RKO (cell line): ENCODE measurements at regions not wholly inside any gene's neighbourhood (a gene's known extent, or its start where the extent isn't known, plus 50 kb on each side); places are given as distances from the start of the nearest gene placed in this dataset.

Source experiments
- DNase-seq: peaks from one replicate; pipeline ENCODE4 v3.0.0-alpha.2; 2016; ENCODE audit warnings: low spot score

DNA sequence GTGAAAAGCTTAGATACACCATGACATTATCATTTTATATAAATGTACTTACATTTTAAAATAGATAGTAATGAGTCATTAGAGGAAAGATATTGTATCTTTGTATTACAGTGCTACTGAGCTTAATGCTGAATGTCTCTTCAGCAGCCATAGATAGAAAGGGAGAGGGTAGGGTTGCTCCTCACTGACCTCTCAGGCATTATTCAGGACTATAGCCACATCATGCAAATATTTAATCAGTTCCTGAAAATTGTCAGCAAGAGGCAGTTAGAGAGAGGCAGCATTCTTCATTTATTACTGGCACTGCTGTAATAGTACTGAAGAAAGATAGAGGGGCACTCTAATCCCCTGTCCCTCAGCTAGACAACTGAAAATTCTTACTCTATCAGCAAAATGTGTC lies 242.0 kb upstream of the TANK start:
- no peak for DNase-seq

DNA sequence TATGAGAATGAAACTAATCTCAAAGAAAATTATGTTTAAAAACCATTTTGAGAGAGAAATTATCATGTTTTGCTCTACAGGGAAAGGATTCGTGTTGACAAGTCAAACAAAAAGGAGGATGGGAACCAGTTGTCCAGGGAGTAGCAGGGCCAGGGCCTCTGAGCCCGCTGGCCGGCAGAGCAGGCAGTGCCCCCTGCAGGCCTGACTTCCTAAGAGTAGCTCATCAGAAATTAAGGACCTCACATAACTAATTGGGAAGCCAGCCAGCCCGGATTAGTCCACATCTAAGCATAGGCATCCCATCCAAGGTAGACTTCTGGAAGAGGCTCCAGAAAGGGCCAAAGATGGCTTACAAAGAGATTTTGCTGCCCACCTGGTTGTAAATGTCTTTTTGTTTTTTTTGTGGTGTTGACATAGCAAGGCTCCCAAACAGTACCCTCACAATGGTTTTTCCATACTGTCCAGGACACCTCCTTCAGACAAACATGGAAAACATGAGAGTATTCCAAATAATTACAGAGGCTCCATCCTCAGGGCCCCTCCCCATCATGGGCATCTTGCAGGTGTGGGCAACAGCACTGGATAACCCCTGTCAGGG lies 241.2 kb upstream of the TANK start:
- peak; percentile 14 for DNase-seq

DNA sequence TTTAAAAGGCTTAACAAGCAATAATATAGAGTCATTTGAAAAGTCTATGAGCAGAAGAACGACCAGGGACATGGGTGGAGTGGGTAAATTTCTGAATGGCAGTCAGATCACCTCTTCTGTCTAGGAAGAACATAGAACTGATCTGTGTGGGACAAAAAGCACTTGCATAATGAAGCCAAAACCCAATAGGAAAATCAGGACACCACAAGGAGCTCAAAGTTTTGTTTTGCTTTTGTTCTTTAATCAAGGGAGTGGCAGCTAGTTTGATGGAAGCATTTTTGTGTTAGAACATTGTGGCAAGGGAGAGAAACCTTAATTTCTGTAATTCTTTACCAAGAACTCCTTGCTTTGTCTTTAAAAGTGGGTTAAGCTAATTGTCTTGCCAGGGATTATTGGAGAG lies 240.2 kb upstream of the TANK start:
- no peak for DNase-seq

DNA sequence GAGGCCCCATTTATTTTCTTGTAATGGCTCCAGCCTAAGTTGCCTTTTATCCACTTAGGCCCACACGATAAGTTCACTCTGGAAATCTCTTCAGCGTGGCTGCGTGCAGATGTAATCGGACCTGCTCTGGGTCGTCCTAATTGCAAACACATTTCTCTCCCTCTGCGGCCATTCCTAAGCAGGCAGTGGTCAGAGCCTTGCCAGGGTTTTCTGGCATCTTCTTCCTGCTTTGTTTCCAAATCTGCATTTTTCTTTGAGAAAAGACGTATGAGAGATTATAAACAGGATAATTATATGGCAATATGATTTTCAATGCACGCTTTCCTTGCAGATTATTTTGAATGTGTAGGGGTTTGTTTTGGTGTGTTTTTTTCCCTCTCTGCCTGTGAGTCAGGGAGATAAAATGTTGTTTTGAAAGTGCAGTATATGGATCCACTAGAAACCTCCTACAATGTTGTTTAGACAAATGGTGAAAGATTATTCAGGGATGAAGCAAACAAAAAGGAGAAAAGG lies 239.4 kb upstream of the TANK start:
- DNase-seq = no peak

DNA sequence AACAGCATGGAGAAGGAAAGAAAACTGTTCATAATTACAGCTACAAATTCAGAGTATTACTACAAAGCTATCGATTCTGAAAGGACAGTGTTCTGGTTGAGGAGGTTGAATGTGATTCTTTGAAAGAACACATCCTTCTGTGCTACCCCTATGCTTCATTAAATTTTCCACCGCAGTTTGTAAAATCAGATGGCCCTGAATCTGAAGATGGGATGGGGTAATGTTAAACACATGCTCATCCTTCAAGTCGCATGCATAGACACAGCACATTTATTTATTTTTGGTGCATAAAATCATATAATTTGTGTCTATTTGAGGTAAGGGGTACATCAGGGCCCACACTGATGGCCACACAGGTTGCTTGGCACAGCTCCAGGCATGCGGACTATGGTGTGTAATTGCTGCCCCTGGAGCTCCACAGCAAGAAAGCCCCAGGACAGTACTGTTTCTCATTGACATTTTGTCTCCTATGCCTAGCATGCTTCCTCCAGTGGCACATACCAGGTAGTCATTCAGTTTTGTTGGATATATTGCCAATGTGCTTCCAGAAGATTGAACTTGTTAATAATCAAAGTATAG lies 238.8 kb upstream of the TANK start:
- DNase-seq = no peak

DNA sequence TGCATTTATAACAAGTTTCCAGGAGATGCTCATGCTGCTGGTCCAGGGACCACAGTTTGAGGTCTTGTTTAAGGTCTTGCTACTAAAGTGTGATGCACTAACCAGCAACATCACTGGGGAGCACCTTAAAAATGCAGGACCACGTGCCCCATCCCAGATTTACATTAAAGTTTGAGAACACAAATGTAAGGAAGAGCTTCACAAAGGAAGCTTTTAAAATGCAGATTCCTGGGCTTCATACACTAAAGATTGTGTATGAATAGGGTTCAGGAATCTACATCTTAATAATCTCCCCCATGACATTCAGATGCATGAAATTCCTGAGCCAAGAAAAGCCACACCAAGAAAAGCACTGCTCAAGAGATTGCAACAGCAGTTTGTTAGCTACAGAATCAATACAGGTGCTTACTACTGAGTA lies 235.3 kb upstream of the TANK start:
- no peak for DNase-seq

DNA sequence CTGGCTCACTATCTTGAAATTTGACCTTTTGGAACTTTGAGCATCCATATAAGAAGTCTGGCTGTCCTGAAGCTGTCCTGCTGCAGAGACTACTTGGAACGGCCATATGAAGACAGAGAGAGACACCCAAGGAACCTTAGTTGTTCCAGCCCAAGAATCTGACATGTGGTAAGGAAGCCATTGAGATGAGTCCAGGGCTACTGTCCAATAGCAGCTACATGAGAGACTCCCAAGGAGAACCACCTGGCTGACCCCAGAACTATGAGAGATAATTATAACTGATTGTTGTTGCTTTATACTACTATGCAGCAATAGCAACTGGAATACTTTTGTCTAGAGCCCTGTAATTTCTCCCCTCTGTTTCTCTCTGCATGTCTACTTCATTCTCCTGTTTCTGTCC lies 234.3 kb upstream of the TANK start:
- no peak for DNase-seq

DNA sequence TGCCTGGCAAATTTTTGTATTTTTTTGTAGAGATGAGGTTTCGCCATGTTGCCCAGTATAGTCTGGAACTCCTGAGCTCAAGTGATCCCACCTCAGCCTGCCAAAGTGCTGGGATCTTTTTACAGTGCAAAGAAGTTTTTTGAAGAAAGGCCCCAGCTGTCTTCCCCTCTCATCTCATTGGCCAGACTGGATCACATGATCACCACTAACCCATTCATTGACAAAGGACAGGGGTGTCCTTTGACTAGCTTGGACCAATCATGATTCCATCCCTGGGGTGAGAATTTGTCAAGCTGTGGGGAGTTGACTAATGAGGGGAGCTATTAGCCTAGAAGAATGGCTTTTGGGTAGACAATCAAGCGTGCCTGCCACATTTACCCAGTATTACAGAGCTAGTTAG lies 232.9 kb upstream of the TANK start:
- DNase-seq = no peak

DNA sequence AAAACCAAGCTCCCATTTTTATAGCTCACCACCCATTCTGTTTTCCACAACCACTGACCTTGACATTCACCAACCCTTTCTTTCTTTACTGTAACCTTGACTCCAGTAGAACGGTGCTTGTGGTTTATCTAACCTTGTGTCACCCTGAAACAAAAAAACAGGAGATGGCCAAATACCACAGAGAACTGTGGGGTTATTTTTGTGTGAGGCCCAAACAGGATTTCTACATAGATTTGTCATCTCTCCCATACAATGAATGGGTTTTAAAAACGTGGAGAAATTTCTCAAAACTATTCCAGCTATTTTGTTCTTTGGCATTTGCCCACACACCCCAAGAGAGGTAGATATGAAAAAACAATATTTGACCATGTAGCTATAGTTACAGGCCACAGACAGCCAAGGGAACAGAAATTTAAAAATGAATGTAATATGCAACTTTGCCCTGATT lies 231.3 kb upstream of the TANK start:
- no peak for DNase-seq

DNA sequence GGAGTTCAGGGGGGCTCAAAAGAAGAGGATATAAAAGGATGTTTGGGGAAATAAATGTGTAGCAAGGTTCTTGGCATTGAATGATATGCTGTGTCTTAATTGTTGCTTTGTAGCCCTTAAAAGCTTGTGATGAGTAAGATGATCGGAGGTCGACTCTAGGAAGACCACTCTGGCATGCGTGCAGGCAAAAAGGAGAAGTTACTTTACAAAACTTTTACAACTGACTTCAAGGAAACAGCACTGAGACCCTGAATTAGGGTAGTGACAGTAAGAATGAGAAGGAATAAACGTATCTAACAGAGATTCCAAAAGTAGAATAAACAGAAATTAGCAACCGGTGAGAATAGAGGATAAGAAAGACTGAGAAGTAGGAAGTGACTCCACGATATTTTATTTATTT lies 228.7 kb upstream of the TANK start:
- no peak for DNase-seq

DNA sequence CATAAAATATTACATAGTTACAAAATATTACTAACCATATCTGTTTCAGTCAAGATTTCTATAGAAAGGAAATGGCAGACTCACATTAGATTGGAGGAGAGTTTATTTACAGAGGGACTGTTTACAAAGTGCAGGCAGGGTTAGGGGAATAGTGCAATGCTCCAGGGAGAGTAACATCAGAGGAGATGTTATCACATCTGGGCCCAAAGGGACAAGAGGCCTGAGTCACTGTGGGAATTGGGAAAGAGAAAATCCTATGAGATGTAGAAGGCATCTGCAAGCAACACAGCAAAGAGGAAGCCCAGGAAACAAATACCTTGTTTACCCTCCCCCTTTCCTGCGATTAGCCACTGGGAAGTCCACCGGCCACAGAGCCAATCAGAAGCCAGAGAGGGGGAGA lies 227.3 kb upstream of the TANK start:
- no peak for DNase-seq

DNA sequence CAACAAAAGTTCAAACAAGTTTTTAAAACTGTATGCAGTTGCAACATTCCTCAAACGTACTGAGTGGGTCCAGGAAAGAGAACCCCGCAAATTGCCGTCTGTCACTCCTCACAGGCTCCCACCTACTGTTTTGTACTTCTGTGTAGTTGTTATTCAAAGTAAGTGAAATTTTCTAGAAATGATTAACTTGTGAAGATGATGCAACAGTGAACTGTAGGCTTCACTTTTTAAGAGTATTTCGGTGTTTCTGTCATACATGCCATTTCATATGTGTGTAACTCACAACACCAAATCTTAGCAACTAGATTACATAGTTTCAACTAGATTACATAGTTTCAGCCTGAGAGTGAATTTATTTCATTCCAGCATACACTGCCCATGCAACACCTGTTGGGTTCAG lies 226.0 kb upstream of the TANK start:
- DNase-seq = no peak

DNA sequence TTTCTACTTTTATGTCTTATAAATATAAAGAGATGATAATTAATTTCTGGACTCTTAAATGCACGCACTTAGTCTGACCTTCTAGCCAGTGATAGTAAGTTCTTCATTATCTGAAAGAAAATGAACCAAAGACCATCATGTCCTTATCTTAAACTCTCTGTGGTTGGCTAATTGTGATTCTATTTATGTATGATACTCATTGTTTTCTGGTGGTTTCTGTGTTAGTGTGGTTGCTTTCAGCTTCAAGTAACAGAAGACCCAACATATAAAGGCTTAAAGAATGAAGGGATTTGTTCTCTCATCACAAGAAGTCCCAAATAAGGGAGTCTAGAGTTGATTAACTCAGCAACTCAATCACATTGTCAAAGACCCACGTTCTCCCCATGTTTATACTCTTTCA lies 225.2 kb upstream of the TANK start:
- no peak for DNase-seq

DNA sequence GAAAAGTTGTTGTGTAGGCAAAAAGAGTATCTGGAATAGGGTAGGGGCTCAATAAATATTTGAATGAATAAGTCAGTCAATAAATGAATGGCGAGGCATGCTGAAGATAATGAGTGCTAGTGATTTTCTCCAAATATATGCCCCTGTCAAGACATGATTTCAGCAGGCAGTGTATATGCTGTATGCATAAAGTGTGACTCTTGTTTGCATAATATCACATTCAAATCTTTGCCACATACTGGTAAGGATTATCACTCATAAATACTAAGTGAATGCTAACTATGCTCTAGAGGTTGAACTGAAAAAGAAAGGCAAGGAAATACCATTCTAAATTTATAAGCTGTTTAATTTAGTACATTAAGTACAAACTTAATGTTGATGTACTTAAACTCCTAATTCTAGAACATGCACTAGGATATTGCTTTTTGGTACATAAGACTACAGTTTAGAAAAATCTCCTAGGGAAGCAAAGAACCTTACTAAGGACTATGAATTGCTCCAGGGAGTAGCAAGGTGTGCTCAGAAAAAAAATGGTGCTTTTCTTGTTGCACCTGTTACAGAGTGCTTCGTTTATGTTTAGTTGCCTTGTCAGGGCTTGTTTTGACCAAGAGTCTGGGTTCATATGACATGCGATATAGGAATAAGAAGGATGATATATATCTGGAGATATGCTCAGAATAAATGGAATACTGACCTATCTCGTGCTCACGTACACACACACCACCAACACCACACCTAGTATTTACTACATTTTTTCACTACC lies 224.0 kb upstream of the TANK start:
- no peak for DNase-seq

DNA sequence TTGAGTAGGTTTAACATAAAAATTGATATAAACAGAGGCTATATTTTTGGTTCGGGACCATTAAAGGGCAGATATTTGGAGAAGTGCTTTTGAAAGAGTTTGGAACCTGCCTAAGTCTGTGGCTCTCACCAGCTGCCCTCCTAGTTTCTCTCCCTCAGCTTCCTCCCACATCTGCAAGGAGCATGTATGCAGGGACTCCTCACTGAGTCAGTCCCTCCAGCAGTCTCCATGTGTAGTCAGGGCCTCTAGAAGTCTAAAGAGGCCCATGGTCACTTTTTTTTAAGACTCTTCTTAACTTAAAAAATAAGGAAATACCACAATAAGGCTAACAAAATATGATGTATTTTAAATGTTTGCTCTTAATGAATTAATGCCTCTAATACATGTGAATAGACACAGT lies 220.0 kb upstream of the TANK start:
- DNase-seq = no peak

DNA sequence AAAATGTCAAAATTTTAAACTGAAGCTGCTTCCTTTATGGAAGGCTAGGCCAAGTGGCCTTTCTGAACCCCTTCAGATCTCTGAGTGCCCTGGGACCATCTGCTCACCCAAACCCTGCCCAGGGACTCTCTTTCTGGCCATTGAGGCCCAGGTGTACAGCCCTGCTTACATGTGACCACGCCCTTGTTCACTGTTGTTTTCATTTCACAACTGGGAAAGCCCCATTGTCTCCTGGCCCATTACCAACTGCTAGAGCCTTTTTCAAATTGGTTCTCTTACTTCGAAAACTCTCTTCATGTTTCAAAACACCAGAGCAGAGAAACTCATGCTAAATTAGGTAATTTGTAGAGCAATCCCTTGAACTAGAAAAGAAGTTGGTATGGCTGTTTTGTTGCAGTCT lies 219.5 kb upstream of the TANK start:
- DNase-seq = no peak

DNA sequence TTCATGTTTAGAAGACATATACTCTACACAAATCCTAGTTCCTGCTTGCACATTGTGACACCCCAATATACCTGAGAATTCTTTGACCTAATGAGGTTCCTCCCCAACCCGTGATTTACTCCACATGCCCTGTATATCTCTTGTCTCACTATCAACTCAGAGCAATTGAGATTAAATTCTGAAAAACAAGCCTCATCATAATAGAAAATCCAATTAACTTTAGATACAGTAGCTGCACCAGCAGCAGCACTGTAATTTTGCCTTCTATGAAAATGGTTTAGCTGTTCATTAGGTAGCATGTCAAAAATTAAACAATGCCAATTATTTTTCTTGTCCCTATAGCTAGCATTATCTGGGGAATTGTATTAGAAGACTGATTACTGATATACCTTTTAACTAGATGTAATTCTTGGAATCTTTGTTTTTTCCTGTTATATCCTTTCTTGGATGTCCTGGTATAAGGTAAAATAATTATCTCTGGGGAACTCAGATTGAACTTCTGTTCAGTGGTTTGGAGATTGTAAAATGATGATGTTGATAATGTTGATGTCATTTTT lies 218.9 kb upstream of the TANK start:
- DNase-seq = no peak

DNA sequence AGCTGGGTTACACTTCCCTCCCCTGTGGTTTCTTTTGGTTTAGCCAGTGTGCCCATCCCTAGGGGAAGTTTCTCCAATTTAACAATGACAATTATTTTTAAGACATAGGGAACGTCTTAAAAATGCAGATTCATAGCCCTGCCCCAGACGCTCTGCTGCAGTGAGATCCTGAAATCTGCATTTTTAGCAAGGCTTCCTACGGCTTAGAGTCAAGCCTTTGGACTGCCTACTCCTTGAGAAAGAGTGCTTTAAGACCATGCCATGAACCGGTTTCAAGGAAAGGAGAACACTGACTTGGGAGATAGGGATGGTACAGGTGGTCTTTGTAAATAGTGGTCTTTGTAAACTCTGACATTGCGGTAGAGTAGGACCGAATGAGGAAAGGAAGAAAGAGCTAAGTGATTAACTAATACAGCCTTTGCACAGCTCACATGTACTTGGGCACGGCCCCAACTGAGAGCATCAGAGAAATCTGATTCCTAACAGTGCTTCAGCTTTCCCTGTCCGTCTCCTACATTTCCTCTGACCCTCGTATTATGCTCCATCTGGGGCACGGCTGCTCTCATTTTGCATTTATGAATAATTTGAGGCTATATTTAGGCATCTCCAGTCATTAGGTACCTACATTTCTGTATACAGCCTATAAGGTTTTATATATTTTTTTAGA lies 217.6 kb upstream of the TANK start:
- DNase-seq = no peak

DNA sequence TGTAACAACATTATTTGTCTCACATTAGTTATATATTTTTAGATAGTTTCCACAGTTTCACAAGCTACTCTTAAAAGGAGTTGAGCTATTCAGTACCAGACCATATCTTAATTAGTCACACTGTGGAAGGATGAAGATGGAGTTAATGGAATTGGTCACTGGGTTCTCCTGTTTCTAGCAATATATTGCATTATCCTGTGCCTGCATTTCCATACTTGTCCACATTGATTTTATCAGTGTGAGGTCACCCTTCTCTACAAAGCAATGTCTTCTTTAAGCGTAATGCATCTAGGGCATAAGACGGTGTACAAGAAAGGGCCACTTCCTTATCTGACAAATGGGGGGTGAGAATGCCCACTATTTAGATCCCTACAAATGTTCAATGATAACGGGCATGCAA lies 216.8 kb upstream of the TANK start:
- DNase-seq = no peak

DNA sequence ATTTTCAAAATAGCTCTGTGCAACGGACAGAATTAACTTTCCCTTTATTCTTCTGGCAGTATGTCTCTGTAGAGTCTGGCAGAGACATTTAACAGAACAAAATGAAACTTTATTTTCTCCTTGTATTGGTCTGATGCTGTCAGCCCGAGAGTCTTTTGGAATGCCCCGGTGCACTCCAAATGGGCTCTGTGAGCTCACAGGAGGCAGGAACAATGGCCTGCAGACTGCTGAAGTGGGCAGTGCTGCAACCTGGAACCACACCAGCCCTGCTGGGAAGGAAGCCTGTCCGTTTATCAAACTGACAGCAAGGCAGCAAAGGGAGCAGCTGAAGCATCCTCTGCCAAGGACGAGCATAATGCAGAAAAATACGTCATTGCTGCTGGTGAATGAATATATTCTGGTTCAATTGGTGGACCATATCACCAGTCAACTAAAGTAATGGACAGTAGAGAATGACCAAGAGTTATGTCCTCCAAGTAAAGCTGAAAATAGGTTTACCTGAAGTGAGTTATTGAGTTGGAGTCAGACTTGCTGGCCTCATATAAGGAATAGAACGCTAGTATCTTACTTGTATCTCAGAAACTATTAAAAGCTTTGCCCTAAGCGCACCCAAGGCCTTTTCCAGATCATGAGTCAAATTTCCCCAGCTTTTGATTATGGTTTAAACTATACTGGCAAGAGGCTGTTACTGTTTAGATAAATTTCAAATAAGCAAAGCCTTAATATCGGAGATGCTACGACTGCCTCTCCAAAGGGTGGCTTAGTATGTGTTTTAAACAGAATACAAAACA lies 207.6 kb upstream of the TANK start:
- DNase-seq = no peak

DNA sequence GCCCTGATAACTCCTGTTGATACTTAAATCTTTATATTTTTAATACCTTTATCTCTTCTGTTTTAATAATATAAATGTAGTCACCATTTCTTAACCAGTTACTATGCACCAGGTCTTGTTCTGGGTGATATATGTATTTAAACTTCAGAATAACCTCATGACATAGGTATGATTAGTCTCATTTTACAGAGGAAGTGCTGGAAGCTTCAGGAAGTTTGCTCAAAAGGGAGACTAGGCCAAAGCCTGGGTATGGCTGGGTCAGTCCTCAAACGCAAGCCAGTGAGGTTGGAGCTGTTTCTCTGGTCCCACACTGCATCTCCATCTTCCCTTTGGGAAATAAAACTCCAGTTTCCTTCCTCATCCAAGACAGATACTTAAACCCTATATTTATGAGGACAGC lies 204.7 kb upstream of the TANK start:
- DNase-seq = no peak
